ENCODE measurements at regions not wholly inside any gene's neighbourhood (a gene's known extent, or its start where the extent isn't known, plus 50 kb on each side); places are given as distances from the start of the nearest gene placed in this dataset.

- Histone ChIP-seq H3K36me3 (ENCODE audit: control insufficient read depth in 2 of 2, insufficient read depth in 1 of 2, low read length in 2 of 2) (no peaks in the 10 kb centered on the region), H3K9me3 (ENCODE audit: control insufficient read depth, insufficient read depth, low read depth, low read length) (no peaks in the 10 kb centered on the region), H3K4me1 (ENCODE audit: control insufficient read depth, insufficient read depth, low read length) (no peaks in the 10 kb centered on the region), H3K27ac (ENCODE audit: extremely low read depth, low read depth, low read length) (no peak overlapping the region), H3K4me3 (ENCODE audit: low read depth, low read length) (no peak overlapping the region)
- TF ChIP-seq ZSCAN4 (tag by site-specific recombination; IDR thresholded peaks at IDR 0.05) (no peak), ZNF121 (tag by site-specific recombination; IDR thresholded peaks at IDR 0.05) (no peak), ZNF335 (tag by site-specific recombination; conservative IDR thresholded peaks at IDR 0.05) (no peak), ZNF629 (tag by site-specific recombination; IDR thresholded peaks at IDR 0.05) (no peak), ZFP37 (tag by site-specific recombination; IDR thresholded peaks at IDR 0.05) (no peak), ZNF394 (tag by site-specific recombination; IDR thresholded peaks at IDR 0.05; ENCODE audit: borderline replicate concordance) (no peak), ZNF140 (tag by site-specific recombination; IDR thresholded peaks at IDR 0.05) (no peak), ZNF76 (tag by site-specific recombination; IDR thresholded peaks at IDR 0.05; ENCODE audit: borderline replicate concordance, low read depth) (no peak), ZFP41 (tag by site-specific recombination; IDR thresholded peaks at IDR 0.05; ENCODE audit: borderline replicate concordance) (no peak), KLF8 (tag by site-specific recombination; IDR thresholded peaks at IDR 0.05) (no peak), ZNF266 (tag by site-specific recombination; IDR thresholded peaks at IDR 0.05; ENCODE audit: low read depth) (no peak), ZNF175 (tag by site-specific recombination; IDR thresholded peaks at IDR 0.05) (no peak), ATF2 (tag by site-specific recombination; IDR thresholded peaks at IDR 0.05; ENCODE audit: low read depth) (no peak), ZNF18 (tag by site-specific recombination; IDR thresholded peaks at IDR 0.05) (no peak), ZBTB8A (tag by site-specific recombination; IDR thresholded peaks at IDR 0.05) (no peak), ZNF473 (tag by site-specific recombination; IDR thresholded peaks at IDR 0.05) (no peak), GLIS1 (tag by site-specific recombination; IDR thresholded peaks at IDR 0.05) (no peak)
- ChIA-PET CTCF (interaction anchor here (0.5 to 1.4 kb wide), 3 partner anchors 185 to 1816 kb away, joined by 3 to 5 read pairs (median 3); no protein-coding TSS in a partner anchor), POLR2A (no interaction called here)
Observed at GRCh38 chr15:96542130-96542770, 211.8 kb downstream of the NR2F2 start.

GRCh38 chr15:96544162-96544756, 213.8 kb downstream of the NR2F2 start:
- Histone ChIP-seq H3K4me1 (ENCODE audit: control insufficient read depth, insufficient read depth, low read length) (0 out of 2 replicates have a peak, but pooled peaks cover 2% of the 10 kb centered on the region), H3K9me3 (ENCODE audit: control insufficient read depth, insufficient read depth, low read depth, low read length) (no peaks in the 10 kb centered on the region), H3K27ac (ENCODE audit: extremely low read depth, low read depth, low read length) (no peak overlapping the region), H3K4me3 (ENCODE audit: low read depth, low read length) (no peak overlapping the region), H3K36me3 (ENCODE audit: control insufficient read depth in 2 of 2, insufficient read depth in 1 of 2, low read length in 2 of 2) (no peaks in the 10 kb centered on the region)
- TF ChIP-seq ZNF510 (tag by site-specific recombination; IDR thresholded peaks at IDR 0.05; ENCODE audit: insufficient replicate concordance) (no peak), ZNF24 (tag by site-specific recombination; IDR thresholded peaks at IDR 0.05) (no peak), ZNF335 (tag by site-specific recombination; conservative IDR thresholded peaks at IDR 0.05) (peak; percentile 82), ZNF791 (tag by site-specific recombination; IDR thresholded peaks at IDR 0.05) (no peak)
- POLR2A ChIA-PET: no interaction called here
- CTCF ChIA-PET: interaction anchor here (0.5 kb wide), 1 partner anchor 423 kb away, joined by 3 read pairs; no protein-coding TSS in a partner anchor

Data from HEK293 (cell line).